Breast epithelium (tissue), 3 donors: ENCODE measurements at regions not wholly inside any gene's neighbourhood (a gene's known extent, or its start where the extent isn't known, plus 50 kb on each side); places are given as distances from the start of the nearest gene placed in this dataset.

Experiments used
- POLR2A ChIP-seq: fragments of 450-650 bp; IDR thresholded peaks from one replicate; pipeline ENCODE4 v1.6.1; 2016; ENCODE audit warnings: antibody characterized with exemption, mild to moderate bottlenecking, moderate library complexity
- TF ChIP-seq, protein P1 (sequence below), 3 donors: fragments of 450-650 bp; IDR thresholded peaks; one replicate each; pipeline ENCODE4 v1.5.1; 2016 to 2017; ENCODE audit warnings: antibody characterized with exemption in 3 of 3, mild to moderate bottlenecking in 3 of 3, moderate library complexity in 3 of 3

DNA sequence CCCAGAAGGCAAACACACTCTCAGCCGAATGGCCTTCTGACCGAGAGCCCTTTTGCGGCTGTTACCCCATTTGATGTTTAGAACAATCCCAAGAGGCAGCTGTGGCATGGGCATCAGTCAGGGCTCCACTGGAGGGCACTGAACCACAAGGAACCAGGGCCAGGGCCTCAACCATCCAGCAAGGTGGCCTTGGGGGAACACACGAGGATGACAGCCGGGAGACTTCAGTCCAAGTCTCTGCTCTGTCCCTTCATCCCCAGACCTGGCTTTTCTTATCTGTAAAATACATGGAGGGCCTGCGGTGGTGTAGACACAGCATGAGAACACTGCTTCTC is 63.6 kb upstream of the INSIG1 start:
- no peak for TF ChIP-seq POLR2A
- TF ChIP-seq, protein P1, sequence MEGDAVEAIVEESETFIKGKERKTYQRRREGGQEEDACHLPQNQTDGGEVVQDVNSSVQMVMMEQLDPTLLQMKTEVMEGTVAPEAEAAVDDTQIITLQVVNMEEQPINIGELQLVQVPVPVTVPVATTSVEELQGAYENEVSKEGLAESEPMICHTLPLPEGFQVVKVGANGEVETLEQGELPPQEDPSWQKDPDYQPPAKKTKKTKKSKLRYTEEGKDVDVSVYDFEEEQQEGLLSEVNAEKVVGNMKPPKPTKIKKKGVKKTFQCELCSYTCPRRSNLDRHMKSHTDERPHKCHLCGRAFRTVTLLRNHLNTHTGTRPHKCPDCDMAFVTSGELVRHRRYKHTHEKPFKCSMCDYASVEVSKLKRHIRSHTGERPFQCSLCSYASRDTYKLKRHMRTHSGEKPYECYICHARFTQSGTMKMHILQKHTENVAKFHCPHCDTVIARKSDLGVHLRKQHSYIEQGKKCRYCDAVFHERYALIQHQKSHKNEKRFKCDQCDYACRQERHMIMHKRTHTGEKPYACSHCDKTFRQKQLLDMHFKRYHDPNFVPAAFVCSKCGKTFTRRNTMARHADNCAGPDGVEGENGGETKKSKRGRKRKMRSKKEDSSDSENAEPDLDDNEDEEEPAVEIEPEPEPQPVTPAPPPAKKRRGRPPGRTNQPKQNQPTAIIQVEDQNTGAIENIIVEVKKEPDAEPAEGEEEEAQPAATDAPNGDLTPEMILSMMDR (IDR thresholded peaks at IDR 0.05): no peak
